ENCODE measurements at regions not wholly inside any gene's neighbourhood (a gene's known extent, or its start where the extent isn't known, plus 50 kb on each side); places are given as distances from the start of the nearest gene placed in this dataset.
"Not testable (repeated sequence)": the region's sequence is repeated elsewhere in the genome, so short reads cannot be mapped to it uniquely, and the experiment has no call there.

DNA sequence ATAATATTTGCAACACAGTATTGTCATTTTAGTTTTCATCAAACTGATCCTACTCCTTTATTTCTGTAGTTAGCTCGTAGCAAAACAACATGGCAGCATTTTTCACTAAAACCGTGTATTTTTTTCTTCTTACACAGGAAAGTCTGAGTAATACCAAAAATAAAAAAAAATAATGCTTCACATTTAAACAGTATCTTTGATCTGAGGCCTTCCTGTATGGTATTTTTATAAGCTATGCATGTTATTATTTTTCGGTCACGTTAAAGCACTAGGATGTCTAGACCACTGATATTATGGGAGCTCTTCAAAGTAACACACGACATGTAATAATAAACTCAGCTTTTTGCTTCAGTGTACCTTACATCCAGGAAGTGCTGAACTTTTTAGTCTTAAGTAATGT, 94.1 kb upstream of the SRD5A3 start:
- no peak for DNase-seq (ENCODE audit: low spot score)

DNA sequence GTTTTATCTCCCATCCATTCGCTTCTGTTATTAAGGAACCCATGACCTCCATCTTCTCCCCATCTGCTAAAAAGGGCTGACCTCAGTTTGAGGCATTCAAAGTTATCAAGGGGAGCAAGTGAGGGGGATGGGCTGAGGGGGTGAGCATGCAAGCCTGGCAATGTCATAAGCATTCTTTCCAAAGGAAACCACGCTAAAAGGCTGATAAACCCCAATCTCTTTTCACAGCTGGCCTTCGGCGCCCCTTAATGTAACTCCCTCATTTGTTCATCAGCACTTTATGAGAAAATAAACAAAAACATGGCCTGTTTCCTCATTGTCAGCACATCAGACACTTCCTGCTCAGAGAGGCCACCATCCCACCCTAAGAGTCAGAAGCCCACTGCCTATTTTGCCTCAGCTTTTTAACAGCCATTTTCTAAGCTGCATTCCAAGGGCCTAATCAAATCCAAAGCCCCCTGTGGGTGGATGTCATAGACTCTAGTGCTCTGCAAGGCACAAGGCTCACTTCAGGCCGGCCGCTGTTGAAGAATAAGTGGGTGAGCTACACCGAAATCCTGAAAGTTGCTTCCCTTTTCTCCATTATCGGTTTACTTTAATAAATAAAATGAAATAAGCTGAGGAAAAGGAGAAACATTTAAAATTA, 92.0 kb upstream of the SRD5A3 start:
- DNase-seq (ENCODE audit: low spot score), result no peak

DNA sequence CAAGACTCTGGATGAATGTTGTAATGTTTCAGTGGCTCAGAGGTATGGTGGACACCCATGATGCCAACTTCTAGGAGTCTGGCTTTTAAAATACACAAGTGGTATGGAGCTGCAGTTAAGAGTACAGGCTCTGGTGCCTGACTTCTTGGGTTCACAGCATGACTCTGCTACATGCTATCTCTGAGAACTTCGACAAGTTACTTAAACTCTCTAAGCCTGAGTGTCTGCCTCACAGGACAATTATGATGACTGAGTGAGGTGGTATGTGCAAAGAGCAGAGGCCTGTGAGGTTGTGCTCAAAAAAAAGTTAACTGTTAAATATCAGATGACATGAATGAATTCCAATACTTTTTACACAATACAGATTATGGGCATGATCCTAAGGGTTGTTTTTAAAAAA, 90.9 kb upstream of the SRD5A3 start:
- no peak for DNase-seq (ENCODE audit: low spot score)

DNA sequence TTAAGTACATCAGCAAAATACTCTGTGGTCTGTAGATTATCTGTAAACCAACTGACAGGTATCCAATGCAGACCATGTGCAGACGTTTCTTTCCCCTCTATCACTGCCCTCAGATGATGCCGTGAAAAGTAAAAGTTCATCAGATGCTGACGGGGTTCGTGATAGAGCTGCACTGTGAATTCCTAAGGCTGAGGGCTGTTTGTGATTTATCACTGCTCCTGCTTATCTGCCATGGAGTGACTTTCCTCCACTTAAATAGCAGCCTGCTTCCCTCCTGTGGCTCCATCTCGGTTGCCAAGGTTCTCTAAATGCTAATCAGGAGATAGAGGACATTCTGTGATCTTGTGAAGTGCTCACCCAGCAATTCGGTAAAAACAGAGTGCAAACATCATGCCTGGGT, 89.3 kb upstream of the SRD5A3 start:
- DNase-seq (ENCODE audit: low spot score), result no peak

DNA sequence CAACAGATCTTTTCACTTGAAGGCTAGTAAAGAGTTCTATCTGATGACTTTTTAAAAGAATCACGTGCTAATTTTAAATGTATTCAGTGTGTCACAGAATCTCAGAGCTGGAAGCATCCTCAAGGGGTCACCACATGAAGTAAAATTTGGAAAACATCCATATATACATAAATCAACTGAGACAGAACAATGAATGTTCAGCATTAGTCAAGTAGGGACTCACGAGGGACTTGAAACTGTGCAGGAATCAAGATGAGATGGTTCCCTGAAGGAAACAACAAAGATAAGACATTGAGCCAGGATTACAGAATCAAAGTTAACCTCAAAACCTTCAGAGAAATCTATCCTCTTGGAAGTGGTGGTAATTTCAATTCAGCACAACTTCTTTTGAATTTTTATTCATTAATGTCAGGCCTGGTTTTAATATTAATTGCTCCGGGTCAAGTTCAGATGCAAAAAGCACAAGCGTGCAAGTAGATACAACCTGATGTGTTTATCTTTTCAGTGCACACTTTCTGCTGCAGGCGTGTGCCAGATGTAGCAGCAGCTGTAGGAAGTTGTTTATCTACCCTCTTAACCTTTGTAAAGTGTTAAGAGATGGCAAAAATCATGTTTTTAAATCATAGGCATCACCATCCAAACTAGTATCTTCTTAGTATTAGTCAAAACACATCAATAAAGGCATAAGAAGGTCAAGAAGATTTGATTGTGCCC, 87.7 kb upstream of the SRD5A3 start:
- peak; percentile 19 for DNase-seq (ENCODE audit: low spot score)

DNA sequence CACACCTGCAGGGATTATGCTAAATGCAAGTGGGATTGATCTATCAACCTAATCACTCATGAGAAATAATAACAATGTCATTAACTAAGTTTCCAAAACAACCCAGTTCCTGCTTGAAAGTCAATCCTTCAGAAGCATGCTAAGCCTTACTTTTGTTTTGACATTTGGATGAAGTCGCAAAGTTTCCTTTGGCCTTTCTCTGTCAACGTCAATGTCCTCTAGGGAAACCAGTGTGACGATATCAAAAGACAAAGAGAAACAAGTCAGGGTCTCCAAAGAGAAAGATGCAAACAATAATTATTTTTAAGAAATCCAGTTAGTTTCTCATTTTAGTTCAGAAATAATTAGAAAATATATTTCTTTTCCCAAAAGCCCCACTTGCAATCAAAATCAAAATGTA, 86.7 kb upstream of the SRD5A3 start:
- no peak for DNase-seq (ENCODE audit: low spot score)

DNA sequence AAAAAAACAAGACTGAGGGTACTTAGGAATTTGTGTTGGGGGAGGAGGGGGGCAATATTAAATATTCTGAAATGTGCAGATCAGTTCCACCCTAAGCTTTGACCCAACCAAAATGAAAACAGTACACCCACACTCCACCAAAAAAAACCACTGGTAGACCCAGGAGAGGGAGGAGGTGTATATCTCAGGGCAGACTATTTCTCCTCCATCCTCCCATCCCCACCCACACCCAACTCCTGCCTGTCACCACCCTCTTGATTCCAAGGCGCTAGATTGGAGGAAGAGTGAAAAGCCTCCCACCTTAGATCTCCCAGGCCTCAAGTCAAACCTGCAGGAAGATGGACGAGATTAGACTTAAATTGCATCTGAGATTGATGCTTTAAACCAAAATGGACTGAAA, 76.6 kb upstream of the SRD5A3 start:
- DNase-seq (ENCODE audit: low spot score), result no peak

DNA sequence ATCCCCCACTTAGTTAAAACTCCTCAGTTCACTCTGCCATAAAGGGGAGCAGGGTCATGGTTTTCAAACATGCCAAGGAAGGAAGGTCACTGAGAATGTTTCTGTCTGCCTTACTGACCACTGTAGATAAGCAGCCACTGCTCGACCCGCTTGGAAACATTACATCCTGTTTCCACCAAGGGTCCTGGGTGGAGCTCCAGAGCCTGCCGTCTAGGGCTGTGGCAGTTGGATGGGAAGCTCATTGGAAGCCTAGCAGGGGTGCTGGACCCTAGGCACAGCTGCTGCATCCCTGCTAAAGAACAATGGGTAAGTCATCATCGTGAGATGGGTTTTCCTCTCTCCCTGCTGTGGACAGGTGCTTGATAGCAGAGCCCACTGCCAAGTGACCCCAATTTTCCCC, 76.0 kb upstream of the SRD5A3 start:
- no peak for DNase-seq (ENCODE audit: low spot score)

DNA sequence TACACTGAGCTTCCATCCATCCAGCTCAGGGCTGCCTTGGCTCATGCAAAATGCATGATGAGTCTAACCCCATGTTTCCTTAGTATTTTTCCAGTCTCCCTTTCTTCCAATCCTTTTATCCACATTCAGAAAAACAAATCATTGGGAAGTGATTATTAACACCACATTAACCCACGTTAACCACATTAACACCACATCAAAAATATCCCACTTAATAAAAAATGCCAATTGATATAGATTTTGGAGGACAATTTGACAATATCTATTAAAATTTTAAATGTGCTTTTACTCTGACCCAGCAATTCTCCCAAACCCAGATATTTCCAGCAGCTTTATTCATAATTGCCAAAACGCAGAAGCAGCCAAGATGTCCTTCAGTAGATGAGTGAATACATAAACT, 75.6 kb upstream of the SRD5A3 start:
- DNase-seq (ENCODE audit: low spot score), result no peak

DNA sequence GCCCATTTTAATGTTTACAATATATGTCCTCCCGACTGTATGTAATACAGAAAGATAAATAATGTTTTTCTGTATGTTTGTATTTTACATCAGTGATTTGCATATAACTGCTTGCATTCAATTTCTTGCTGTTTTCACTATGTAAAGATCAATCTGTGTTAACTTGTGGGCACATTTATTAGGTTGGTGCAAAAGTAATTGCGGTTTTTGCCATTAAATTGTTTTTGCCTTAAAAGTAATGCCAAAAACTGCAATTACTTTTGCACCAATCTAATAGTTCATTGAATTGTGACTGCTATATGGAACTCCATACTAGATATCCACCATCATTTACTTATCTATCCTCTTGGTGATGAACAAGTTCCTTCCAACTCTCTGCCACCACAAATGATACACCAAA, 73.9 kb upstream of the SRD5A3 start:
- DNase-seq (ENCODE audit: low spot score), result no peak

DNA sequence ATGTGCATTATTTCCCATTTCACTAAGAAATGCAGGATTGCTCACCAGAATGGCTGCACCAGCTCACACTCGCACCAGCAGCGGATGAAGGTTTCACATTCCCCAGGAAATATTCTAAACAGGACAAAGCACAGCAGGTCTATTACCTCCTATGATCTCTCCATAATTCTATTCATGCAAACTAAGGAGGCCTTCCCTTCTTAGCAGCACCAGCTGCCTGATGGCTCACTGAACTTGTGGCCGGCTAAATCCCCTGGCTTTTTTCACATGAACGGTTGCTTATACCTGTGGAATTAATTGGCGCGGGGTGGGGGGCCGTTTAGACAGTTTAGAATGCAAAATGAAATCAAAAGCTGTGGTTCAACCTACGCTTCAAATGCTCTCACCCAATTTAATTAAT, 73.5 kb upstream of the SRD5A3 start:
- no peak for DNase-seq (ENCODE audit: low spot score)

DNA sequence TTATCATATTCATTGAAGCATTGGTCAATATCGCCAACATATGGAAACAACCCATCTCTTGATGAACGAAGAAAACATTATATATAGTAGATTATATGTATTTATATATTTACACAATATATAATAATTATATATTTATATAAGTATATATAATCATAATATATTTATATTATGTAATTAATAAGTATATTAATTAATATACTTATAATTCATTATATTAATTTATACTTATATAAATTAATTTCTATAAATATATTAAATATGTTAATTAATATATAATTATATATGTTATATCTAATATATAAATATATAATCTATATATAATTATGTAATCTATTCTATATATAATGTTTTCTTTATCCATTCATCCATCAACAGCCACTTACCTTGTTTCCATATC, 69.0 kb upstream of the SRD5A3 start:
- no peak for DNase-seq (ENCODE audit: low spot score)

DNA sequence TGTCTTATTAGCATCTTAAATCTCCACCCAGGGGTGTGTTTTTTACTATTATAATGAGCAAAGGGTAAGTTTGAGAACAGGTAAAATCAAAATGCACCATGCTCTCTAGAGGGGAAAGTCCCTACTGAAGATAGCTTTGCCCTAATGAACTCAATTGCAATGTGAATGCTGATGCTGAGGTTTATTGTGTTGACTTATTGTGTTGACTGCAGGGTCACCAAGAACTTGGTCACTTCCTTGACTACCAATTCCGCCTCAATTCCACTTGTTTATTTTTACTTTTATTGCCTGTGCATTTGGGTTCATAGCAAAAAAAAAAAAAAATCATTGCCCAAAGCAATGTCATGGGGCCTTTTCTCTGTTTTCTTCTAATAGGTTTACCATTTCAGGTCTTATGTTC, 67.7 kb upstream of the SRD5A3 start:
- DNase-seq (ENCODE audit: low spot score), result no peak

DNA sequence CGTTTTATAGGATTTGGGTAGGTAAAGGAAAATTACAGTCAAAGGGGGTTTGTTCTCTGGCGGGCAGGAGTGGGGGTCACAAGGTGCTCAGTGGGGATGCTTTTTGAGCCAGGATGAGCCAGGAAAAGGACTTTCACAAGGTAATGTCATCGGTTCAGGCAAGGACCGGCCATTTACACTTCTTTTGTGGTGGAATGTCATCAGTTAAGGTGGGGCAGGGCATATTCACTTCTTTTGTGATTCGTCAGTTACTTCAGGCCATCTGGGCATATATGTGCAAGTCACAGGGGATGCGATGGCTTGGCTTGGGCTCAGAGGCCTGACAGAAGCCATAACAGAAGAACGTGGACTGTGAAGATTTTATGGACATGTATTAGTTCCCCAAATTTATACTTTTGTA, 65.6 kb upstream of the SRD5A3 start:
- DNase-seq (ENCODE audit: low spot score), result not testable (repeated sequence)

DNA sequence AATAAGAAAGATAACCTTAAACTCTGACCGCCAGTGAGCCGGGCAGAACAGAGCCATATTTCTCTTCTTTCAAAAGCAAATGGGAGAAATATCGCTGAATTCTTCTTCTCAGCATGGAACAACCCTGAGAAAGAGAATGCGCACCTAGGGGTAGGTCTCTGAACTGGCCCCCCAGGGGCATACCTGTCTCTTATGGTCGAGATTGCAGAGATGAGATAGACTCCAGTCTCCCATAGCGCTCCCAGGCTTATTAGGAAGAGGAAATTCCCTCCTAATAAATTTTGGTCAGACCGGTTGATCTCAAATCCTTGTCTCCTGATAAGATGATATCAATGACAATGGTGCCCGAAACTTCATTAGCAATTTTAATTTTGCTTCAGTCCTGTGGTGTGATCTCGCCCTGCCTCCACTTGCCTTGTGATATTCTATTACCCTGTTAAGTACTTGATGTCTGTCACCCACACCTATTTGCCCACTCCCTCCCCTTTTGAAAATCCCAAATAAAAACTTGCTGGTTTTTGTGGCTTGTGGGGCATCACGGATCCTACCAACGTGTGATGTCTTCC, 64.8 kb upstream of the SRD5A3 start:
- DNase-seq (ENCODE audit: low spot score), result not testable (repeated sequence)

DNA sequence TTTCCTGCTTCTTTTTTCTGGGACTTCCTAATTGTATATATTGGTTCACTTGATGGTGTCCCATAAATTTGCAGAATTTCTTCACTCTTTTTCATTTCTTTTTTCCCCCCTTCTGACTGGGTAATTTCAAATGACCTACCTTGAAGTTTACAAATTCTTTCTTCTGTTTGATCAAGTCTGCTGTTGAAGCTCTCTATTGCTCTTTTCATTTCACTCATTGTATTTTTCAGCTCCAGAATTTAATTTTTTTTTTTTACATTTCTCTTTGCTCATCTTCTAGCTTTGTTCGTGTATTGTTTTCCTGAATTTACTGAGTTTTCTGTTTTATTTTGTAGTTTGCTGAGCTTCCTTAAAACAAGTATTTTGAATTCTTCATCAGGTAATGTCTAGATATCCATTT, 61.7 kb upstream of the SRD5A3 start:
- no peak for DNase-seq (ENCODE audit: low spot score)

DNA sequence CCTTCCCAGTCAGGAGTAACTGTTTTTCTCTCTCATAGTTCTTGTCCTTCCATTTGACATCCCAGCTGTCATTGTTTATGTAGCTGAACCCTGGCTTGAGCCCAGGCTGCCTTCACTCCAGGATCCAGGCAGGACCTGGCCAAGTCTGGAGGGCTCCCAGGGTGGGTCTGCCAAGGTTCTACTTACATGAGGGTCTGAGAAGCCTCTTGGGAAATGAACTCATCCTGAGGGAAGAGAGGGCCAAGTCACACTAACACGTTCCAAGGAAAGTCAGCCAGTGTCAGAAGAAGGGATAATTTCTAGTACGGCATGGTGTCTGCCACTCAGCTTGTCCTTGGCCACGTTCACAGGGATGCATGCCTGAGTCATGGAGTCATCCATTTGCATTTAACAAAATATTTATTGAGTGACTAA, 54.8 kb upstream of the SRD5A3 start:
- DNase-seq (ENCODE audit: low spot score), result no peak

DNA sequence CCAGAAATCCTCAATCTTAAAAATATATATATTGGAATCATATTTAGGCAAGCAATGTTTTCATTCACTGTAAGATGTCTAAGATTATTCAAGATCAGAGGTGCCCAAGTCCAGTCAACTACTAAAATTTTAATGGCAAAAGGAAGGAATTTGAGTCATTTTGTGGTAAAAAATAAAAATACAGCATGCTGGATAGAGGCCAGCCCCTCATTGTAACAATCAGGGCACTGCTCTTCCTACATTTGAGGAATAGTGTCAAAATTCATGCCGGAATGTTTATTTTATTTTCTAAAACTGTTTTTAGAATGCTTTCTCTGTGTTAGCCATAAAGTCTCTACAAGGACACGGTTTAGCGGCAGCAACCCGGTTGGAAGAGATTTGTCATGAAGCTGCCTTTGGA, 49.9 kb upstream of the SRD5A3 start:
- no peak for DNase-seq (ENCODE audit: low spot score)

All from RKO (cell line).